Naive thymus-derived CD8-positive, alpha-beta T cell (primary cell): ENCODE measurements at regions not wholly inside any gene's neighbourhood (a gene's known extent, or its start where the extent isn't known, plus 50 kb on each side); places are given as distances from the start of the nearest gene placed in this dataset.
"Not testable (repeated sequence)": the region's sequence is repeated elsewhere in the genome, so short reads cannot be mapped to it uniquely, and the experiment has no call there.

Experiments
- ATAC-seq, 2 donors: fragments of 150-1000 bp; cut with Tn5 transposase in 1 of 2; sonication (Bioruptor Pico), chemical (Tn5 transposase) in 1 of 2; 1 replicate in 1 of 2; 2 replicates in 1 of 2; pipeline ENCODE4 v1.10.0; 2021; ENCODE audit warnings: mild to moderate bottlenecking in 2 of 2, moderate library complexity in 2 of 2
- POLR2A ChIA-PET: fragments of 350-600 bp; sonication (Branson Sonifier 250); formaldehyde crosslinking; loops from one replicate; lab custom pipeline; 2021; ENCODE audit warnings: antibody characterized with exemption; lab: Charles Lee
- DNase-seq, 10 donors: peaks; one replicate each; pipeline versions ENCODE4 v3.0.0 to v3.0.0-alpha.2; 2020 to 2022
- H3K27ac Mint-ChIP-seq, 10 donors: one replicate each; pipeline ENCODE4 v1.8.0; 2020 to 2022; ENCODE audit warnings: mild to moderate bottlenecking in 10 of 10, mixed read lengths in 10 of 10, moderate library complexity in 4 of 10, inconsistent platforms in 1 of 10
- H3K27me3 Mint-ChIP-seq, 5 donors: one replicate each; pipeline ENCODE4 v1.8.0; 2021 to 2022; ENCODE audit warnings: mixed read lengths in 5 of 5
- H3K36me3 Mint-ChIP-seq, 3 donors: one replicate each; pipeline ENCODE4 v1.8.0; 2020 to 2022; ENCODE audit warnings: mixed read lengths in 3 of 3, mild to moderate bottlenecking in 2 of 3, inconsistent platforms in 1 of 3
- H3K4me1 Mint-ChIP-seq, 4 donors: one replicate each; pipeline ENCODE4 v1.8.0; 2021 to 2022; ENCODE audit warnings: mixed read lengths in 4 of 4
- H3K4me3 Mint-ChIP-seq, 10 donors: one replicate each; pipeline ENCODE4 v1.8.0; 2020 to 2022; ENCODE audit warnings: mild to moderate bottlenecking in 10 of 10, mixed read lengths in 10 of 10, moderate library complexity in 6 of 10, inconsistent platforms in 1 of 10
- H3K9me3 Mint-ChIP-seq, 9 donors: one replicate each; pipeline ENCODE4 v1.8.0; 2020 to 2022; ENCODE audit warnings: mixed read lengths in 9 of 9, mild to moderate bottlenecking in 3 of 9, inconsistent platforms in 1 of 9, moderate library complexity in 1 of 9

GRCh38 chr19:33866696-33867095 lies 70.0 kb downstream of the KCTD15 start:
- ATAC-seq (no peak), DNase-seq (no peak)
- Mint-ChIP-seq H3K36me3 (no peaks in the 10 kb centered on the region), H3K27ac (no peak overlapping the region), H3K4me3 (no peak overlapping the region), H3K27me3 (peaks cover 1 to 19% (median 9%) of the 10 kb centered on the region in 5 donors), H3K4me1 (peaks cover 0 to 2% (median under 1%) of the 10 kb centered on the region in 4 donors), H3K9me3 (no peaks in the 10 kb centered on the region)
- POLR2A ChIA-PET, result no interaction called here

GRCh38 chr19:33868076-33868735 lies 71.5 kb downstream of the KCTD15 start:
- Mint-ChIP-seq H3K27me3 (peaks cover 6 to 25% (median 19%) of the 10 kb centered on the region in 5 donors), H3K4me1 (peaks cover 0 to 2% (median under 1%) of the 10 kb centered on the region in 4 donors), H3K36me3 (no peaks in the 10 kb centered on the region), H3K9me3 (peaks cover 0 to 2% (median 0%) of the 10 kb centered on the region in 9 donors), H3K27ac (no peak overlapping the region), H3K4me3 (no peak overlapping the region)
- ATAC-seq (no peak), DNase-seq (no peak)
- POLR2A ChIA-PET, result no interaction called here

- no peak for ATAC-seq
- peaks cover 6 to 29% (median 19%) of the 10 kb centered on the region in 5 donors for H3K27me3 Mint-ChIP-seq
- POLR2A ChIA-PET, result no interaction called here
Measured at GRCh38 chr19:33868788-33869412, 72.2 kb downstream of the KCTD15 start.

GRCh38 chr19:33870298-33870932 lies 73.7 kb downstream of the KCTD15 start:
- H3K27ac Mint-ChIP-seq, H3K36me3 Mint-ChIP-seq, DNase-seq, H3K4me1 Mint-ChIP-seq, H3K9me3 Mint-ChIP-seq, H3K4me3 Mint-ChIP-seq, ATAC-seq, POLR2A ChIA-PET: not testable (repeated sequence)
- peaks cover 6 to 29% (median 19%) of the 10 kb centered on the region in 5 donors for H3K27me3 Mint-ChIP-seq

More at GRCh38 chr19:33868788-33869412, 72.2 kb downstream of the KCTD15 start:
- H3K4me3 Mint-ChIP-seq, result no peak overlapping the region
- no peak for DNase-seq
- H3K4me1 Mint-ChIP-seq, result peaks cover 0 to 2% (median under 1%) of the 10 kb centered on the region in 4 donors
- H3K27ac Mint-ChIP-seq, result no peak overlapping the region
- H3K36me3 Mint-ChIP-seq, result no peaks in the 10 kb centered on the region
- peaks cover 0 to 7% (median 0%) of the 10 kb centered on the region in 9 donors for H3K9me3 Mint-ChIP-seq

GRCh38 chr19:33871605-33872004 lies 74.9 kb downstream of the KCTD15 start:
- H3K4me3 Mint-ChIP-seq, result no peak overlapping the region
- no peak for ATAC-seq

GRCh38 chr19:33872445-33873320 lies 76.0 kb downstream of the KCTD15 start:
- no peak overlapping the region for H3K4me3 Mint-ChIP-seq
- no peak for DNase-seq
- ATAC-seq, result no peak
- no peaks in the 10 kb centered on the region for H3K36me3 Mint-ChIP-seq
- H3K9me3 Mint-ChIP-seq, result peaks cover 0 to 7% (median 0%) of the 10 kb centered on the region in 9 donors
- POLR2A ChIA-PET, result no interaction called here
- H3K27me3 Mint-ChIP-seq, result peaks cover 7 to 31% (median 14%) of the 10 kb centered on the region in 5 donors
- H3K4me1 Mint-ChIP-seq, result peaks cover 0 to 2% (median under 1%) of the 10 kb centered on the region in 4 donors
- H3K27ac Mint-ChIP-seq, result no peak overlapping the region

More at GRCh38 chr19:33871605-33872004, 74.9 kb downstream of the KCTD15 start:
- DNase-seq, result no peak
- POLR2A ChIA-PET, result no interaction called here
- no peak overlapping the region for H3K27ac Mint-ChIP-seq
- H3K4me1 Mint-ChIP-seq, result peaks cover 0 to 2% (median under 1%) of the 10 kb centered on the region in 4 donors
- H3K27me3 Mint-ChIP-seq, result peaks cover 6 to 29% (median 13%) of the 10 kb centered on the region in 5 donors
- no peaks in the 10 kb centered on the region for H3K36me3 Mint-ChIP-seq
- peaks cover 0 to 7% (median 0%) of the 10 kb centered on the region in 9 donors for H3K9me3 Mint-ChIP-seq

GRCh38 chr19:33875071-33875470 lies 78.4 kb downstream of the KCTD15 start:
- H3K27me3 Mint-ChIP-seq, result peaks cover 9 to 41% (median 13%) of the 10 kb centered on the region in 5 donors
- H3K9me3 Mint-ChIP-seq, result peaks cover 0 to 7% (median 0%) of the 10 kb centered on the region in 9 donors
- POLR2A ChIA-PET, result no interaction called here
- DNase-seq (no peak), ATAC-seq (no peak)
- no peak overlapping the region for H3K27ac Mint-ChIP-seq
- no peaks in the 10 kb centered on the region for H3K36me3 Mint-ChIP-seq
- no peak overlapping the region for H3K4me3 Mint-ChIP-seq
- no peaks in the 10 kb centered on the region for H3K4me1 Mint-ChIP-seq

GRCh38 chr19:33876192-33876591 lies 79.5 kb downstream of the KCTD15 start:
- ATAC-seq, result no peak
- Mint-ChIP-seq H3K36me3 (no peaks in the 10 kb centered on the region), H3K4me3 (no peak overlapping the region), H3K9me3 (peaks cover 0 to 7% (median 0%) of the 10 kb centered on the region in 9 donors), H3K4me1 (no peaks in the 10 kb centered on the region), H3K27ac (no peak overlapping the region), H3K27me3 (peaks cover 8 to 37% (median 14%) of the 10 kb centered on the region in 5 donors)
- DNase-seq, result no peak
- POLR2A ChIA-PET, result no interaction called here

GRCh38 chr19:33878030-33878544 lies 81.4 kb downstream of the KCTD15 start:
- peaks cover 3 to 20% (median 11%) of the 10 kb centered on the region in 5 donors for H3K27me3 Mint-ChIP-seq
- H3K9me3 Mint-ChIP-seq, result peaks cover 0 to 6% (median 0%) of the 10 kb centered on the region in 9 donors
- peak overlapping the region in 1 of 10 donors; percentile 46 for H3K27ac Mint-ChIP-seq
- ATAC-seq, result no peak
- POLR2A ChIA-PET, result no interaction called here
- DNase-seq, result no peak
- no peak overlapping the region for H3K4me3 Mint-ChIP-seq
- no peaks in the 10 kb centered on the region for H3K36me3 Mint-ChIP-seq
- H3K4me1 Mint-ChIP-seq, result no peaks in the 10 kb centered on the region

GRCh38 chr19:33878910-33879810 lies 82.5 kb downstream of the KCTD15 start:
- ATAC-seq (no peak), DNase-seq (no peak)
- Mint-ChIP-seq H3K4me1 (peaks cover 0 to 4% (median 2%) of the 10 kb centered on the region in 4 donors), H3K4me3 (no peak overlapping the region), H3K9me3 (no peaks in the 10 kb centered on the region), H3K27me3 (peaks cover 3 to 16% (median 15%) of the 10 kb centered on the region in 5 donors), H3K27ac (no peak overlapping the region), H3K36me3 (no peaks in the 10 kb centered on the region)
- POLR2A ChIA-PET, result no interaction called here

- POLR2A ChIA-PET, result no interaction called here
- H3K4me3 Mint-ChIP-seq, result no peak overlapping the region
- H3K27ac Mint-ChIP-seq, result no peak overlapping the region
- H3K9me3 Mint-ChIP-seq, result no peaks in the 10 kb centered on the region
- H3K36me3 Mint-ChIP-seq, result no peaks in the 10 kb centered on the region
- ATAC-seq (no peak), DNase-seq (no peak)
- H3K27me3 Mint-ChIP-seq, result peaks cover 3 to 23% (median 17%) of the 10 kb centered on the region in 5 donors
- peaks cover 2 to 10% (median 6%) of the 10 kb centered on the region in 4 donors for H3K4me1 Mint-ChIP-seq
Measured at GRCh38 chr19:33879818-33880575, 83.3 kb downstream of the KCTD15 start.
